ENCODE measurements at regions not wholly inside any gene's neighbourhood (a gene's known extent, or its start where the extent isn't known, plus 50 kb on each side); places are given as distances from the start of the nearest gene placed in this dataset.

GRCh38 chr7:41275255-41275654, 427.6 kb downstream of the INHBA start:
- DNase-seq = no peak
- Mint-ChIP-seq H3K36me3 (no peaks in the 10 kb centered on the region), H3K27ac (no peak overlapping the region), H3K9me3 (peaks cover 2% of the 10 kb centered on the region), H3K4me3 (no peak overlapping the region), H3K4me1 (no peaks in the 10 kb centered on the region), H3K27me3 (no peaks in the 10 kb centered on the region)
- no peak for ATAC-seq (ENCODE audit: low read depth)
- POLR2A ChIA-PET = no interaction called here

DNA sequence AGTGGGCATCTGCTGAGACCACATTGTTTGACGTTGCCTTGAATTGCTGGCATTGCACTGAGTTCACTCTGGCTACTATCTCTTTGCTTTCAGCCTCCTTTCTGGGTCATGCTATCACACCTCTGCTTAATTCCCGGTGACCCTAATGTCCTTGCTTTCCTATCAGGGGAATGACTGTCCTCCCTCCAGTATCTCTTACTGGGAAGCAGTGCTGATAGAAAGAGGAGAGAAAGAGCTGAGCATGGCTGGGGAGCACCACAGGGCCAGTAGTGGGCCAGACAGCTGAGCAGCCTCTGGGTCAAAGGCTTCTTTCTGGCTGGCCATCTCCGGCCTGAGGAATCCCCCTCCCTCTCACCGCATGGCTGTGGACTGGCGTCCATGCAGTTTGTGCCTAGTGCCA, 428.7 kb downstream of the INHBA start:
- DNase-seq (no peak), ATAC-seq (ENCODE audit: low read depth) (no peak)
- no peaks in the 10 kb centered on the region for H3K27me3 Mint-ChIP-seq
- H3K4me3 Mint-ChIP-seq = no peak overlapping the region
- peaks cover 2% of the 10 kb centered on the region for H3K9me3 Mint-ChIP-seq
- POLR2A ChIA-PET = no interaction called here
- no peaks in the 10 kb centered on the region for H3K36me3 Mint-ChIP-seq
- H3K27ac Mint-ChIP-seq = no peak overlapping the region
- no peaks in the 10 kb centered on the region for H3K4me1 Mint-ChIP-seq

DNA sequence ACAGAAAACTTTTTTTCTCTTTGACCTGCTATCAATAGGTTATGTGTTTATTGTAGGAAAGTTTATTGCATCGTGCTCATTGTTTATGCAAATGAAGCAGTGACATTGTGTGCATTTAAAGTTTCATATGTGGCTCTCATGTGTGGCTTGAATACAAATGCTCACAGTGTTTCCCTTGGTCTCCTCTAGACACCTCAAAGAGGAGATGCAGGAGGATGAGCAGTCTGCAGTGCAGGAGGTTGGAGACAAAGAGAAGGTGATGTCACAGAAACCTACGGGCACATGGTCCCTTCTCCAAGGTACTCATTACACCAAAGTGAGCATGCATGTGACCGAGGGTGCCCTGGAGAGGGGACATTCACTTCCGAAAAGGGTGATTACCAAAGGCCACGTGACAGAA, 430.2 kb downstream of the INHBA start:
- ATAC-seq (ENCODE audit: low read depth) (no peak), DNase-seq (no peak)
- no peaks in the 10 kb centered on the region for H3K4me1 Mint-ChIP-seq
- no peaks in the 10 kb centered on the region for H3K36me3 Mint-ChIP-seq
- H3K27ac Mint-ChIP-seq = no peak overlapping the region
- no peaks in the 10 kb centered on the region for H3K9me3 Mint-ChIP-seq
- H3K27me3 Mint-ChIP-seq = no peaks in the 10 kb centered on the region
- POLR2A ChIA-PET = no interaction called here
- no peak overlapping the region for H3K4me3 Mint-ChIP-seq

DNA sequence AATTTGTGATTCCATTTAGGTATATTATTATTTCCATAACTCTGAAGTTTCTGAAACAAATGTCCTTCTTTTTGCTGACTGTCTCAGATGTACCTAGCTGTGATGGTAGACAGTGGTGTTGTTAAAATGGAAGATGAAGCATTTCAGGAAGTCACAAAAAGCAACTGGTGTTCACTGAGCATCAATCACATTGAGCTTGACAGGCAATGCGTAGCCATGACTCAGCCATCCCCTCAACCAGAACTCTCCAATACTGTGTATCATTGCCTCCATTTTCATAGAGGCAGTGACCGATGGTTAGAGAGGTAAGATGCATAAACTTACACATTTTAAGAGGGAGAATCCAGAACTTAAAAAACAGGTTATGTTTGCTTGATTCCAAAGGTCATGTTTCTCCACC, 434.0 kb downstream of the INHBA start:
- POLR2A ChIA-PET = no interaction called here
- H3K36me3 Mint-ChIP-seq = no peaks in the 10 kb centered on the region

DNA sequence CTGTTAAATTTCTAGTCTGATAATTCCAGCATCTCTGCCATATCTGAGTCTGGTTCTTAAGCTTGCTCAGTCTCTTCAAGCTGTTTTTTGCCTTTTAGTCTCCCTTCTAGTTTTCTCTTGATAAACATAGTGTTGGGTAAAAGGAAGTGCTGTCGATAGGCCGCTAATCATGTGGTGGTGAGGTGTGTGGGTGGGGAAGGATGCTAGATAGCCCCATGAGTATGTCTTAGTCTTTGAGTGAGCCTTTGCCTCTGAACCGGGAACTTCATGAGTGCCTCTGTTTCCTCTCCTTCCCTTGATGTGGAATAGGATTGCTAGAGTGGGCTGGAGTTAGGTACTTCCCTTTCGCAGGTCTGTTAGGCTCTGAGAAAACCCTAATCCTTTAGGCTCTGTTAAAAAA, 441.8 kb downstream of the INHBA start:
- H3K36me3 Mint-ChIP-seq = no peaks in the 10 kb centered on the region
- no peak overlapping the region for H3K4me3 Mint-ChIP-seq
- no peak for ATAC-seq (ENCODE audit: low read depth)
- peaks cover 7% of the 10 kb centered on the region for H3K9me3 Mint-ChIP-seq
- peaks cover 11% of the 10 kb centered on the region for H3K27me3 Mint-ChIP-seq
- POLR2A ChIA-PET = no interaction called here
- DNase-seq = no peak
- H3K27ac Mint-ChIP-seq = no peak overlapping the region
- peaks cover 2% of the 10 kb centered on the region for H3K4me1 Mint-ChIP-seq

More for the DNA sequence above, 434.0 kb downstream of the INHBA start:
- H3K4me3 Mint-ChIP-seq = no peak overlapping the region
- no peak overlapping the region for H3K27ac Mint-ChIP-seq
- H3K9me3 Mint-ChIP-seq = no peaks in the 10 kb centered on the region
- ATAC-seq (ENCODE audit: low read depth) = no peak
- H3K27me3 Mint-ChIP-seq = no peaks in the 10 kb centered on the region
- DNase-seq = no peak
- no peaks in the 10 kb centered on the region for H3K4me1 Mint-ChIP-seq

- Mint-ChIP-seq H3K9me3 (peaks cover 7% of the 10 kb centered on the region), H3K4me1 (peaks cover 2% of the 10 kb centered on the region), H3K27me3 (peaks cover 8% of the 10 kb centered on the region), H3K27ac (no peak overlapping the region), H3K4me3 (no peak overlapping the region), H3K36me3 (no peaks in the 10 kb centered on the region)
- no peak for ATAC-seq (ENCODE audit: low read depth)
- POLR2A ChIA-PET = no interaction called here
- DNase-seq = no peak
Measured at GRCh38 chr7:41257660-41258059, 445.2 kb downstream of the INHBA start.

- Mint-ChIP-seq H3K4me1 (peaks cover 2% of the 10 kb centered on the region), H3K9me3 (peaks cover 7% of the 10 kb centered on the region), H3K36me3 (no peaks in the 10 kb centered on the region), H3K4me3 (no peak overlapping the region), H3K27me3 (peaks cover 8% of the 10 kb centered on the region), H3K27ac (no peak overlapping the region)
- no peak for ATAC-seq (ENCODE audit: low read depth)
- POLR2A ChIA-PET = no interaction called here
- no peak for DNase-seq
Measured at GRCh38 chr7:41256186-41256945, 446.5 kb downstream of the INHBA start.

- Mint-ChIP-seq H3K36me3 (no peaks in the 10 kb centered on the region), H3K9me3 (peaks cover 7% of the 10 kb centered on the region), H3K27me3 (peaks cover 8% of the 10 kb centered on the region), H3K27ac (no peak overlapping the region), H3K4me1 (peaks cover 2% of the 10 kb centered on the region), H3K4me3 (no peak overlapping the region)
- ATAC-seq (ENCODE audit: low read depth) = no peak
- DNase-seq = no peak
- POLR2A ChIA-PET = no interaction called here
Measured at GRCh38 chr7:41255716-41256115, 447.2 kb downstream of the INHBA start.

- Mint-ChIP-seq H3K9me3 (peaks cover 7% of the 10 kb centered on the region), H3K27me3 (peaks cover 8% of the 10 kb centered on the region), H3K4me1 (peaks cover 2% of the 10 kb centered on the region), H3K27ac (no peak overlapping the region), H3K4me3 (no peak overlapping the region), H3K36me3 (no peaks in the 10 kb centered on the region)
- DNase-seq = no peak
- POLR2A ChIA-PET = no interaction called here
- no peak for ATAC-seq (ENCODE audit: low read depth)
Measured at GRCh38 chr7:41255113-41255512, 447.8 kb downstream of the INHBA start.

DNA sequence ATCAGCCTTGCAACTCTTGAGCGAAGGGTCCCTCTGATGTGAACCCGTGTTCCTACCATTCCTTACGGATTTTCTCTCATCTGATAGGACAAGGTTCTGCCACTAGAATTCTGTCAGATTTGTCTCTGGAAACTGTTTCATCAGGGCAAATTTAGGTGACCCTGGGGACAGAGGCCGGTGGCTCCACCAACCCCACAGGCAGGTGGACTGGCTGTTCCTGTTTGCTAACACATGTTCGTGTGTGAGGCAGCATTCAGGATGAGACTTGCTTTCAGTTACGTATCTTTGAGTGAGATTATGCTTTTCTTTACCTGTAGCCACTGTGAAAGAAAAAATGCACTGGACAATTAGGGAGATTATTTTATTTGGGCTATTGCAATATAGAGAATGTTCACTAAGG, 449.9 kb downstream of the INHBA start:
- DNase-seq (no peak), ATAC-seq (ENCODE audit: low read depth) (no peak)
- peaks cover 2% of the 10 kb centered on the region for H3K4me1 Mint-ChIP-seq
- no peak overlapping the region for H3K4me3 Mint-ChIP-seq
- no peaks in the 10 kb centered on the region for H3K27me3 Mint-ChIP-seq
- H3K9me3 Mint-ChIP-seq = peaks cover 3% of the 10 kb centered on the region
- H3K36me3 Mint-ChIP-seq = no peaks in the 10 kb centered on the region
- no peak overlapping the region for H3K27ac Mint-ChIP-seq
- POLR2A ChIA-PET = no interaction called here

DNA sequence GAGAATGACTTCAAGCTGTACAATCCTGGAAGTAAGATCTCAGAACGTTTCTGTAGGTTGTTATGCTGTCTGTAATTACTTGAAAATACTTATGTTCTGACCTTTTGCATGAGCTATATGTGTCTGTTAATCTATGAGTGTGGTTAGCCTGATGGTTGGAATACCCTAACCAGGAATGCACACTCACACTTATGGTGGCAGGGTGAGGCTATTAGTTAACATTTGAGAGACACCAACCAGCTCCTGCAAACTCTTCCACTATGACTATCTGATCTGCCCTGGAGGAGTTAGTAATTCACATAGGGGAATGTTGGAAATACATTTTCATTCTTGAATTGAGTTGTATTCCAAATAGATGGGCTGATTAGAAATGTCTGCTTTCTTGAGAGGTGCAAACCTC, 450.3 kb downstream of the INHBA start:
- ATAC-seq (ENCODE audit: low read depth) (no peak), DNase-seq (no peak)
- Mint-ChIP-seq H3K4me3 (no peak overlapping the region), H3K27me3 (no peaks in the 10 kb centered on the region), H3K4me1 (no peaks in the 10 kb centered on the region), H3K27ac (no peak overlapping the region), H3K9me3 (peaks cover 2% of the 10 kb centered on the region), H3K36me3 (no peaks in the 10 kb centered on the region)
- POLR2A ChIA-PET = no interaction called here

- Mint-ChIP-seq H3K27me3 (no peaks in the 10 kb centered on the region), H3K36me3 (no peaks in the 10 kb centered on the region), H3K27ac (no peak overlapping the region), H3K9me3 (peaks cover 2% of the 10 kb centered on the region), H3K4me3 (no peak overlapping the region), H3K4me1 (no peaks in the 10 kb centered on the region)
- ATAC-seq (ENCODE audit: low read depth) (no peak), DNase-seq (no peak)
- POLR2A ChIA-PET = no interaction called here
Measured at GRCh38 chr7:41247143-41247865, 455.6 kb downstream of the INHBA start.

- H3K4me1 Mint-ChIP-seq = no peaks in the 10 kb centered on the region
- no peaks in the 10 kb centered on the region for H3K27me3 Mint-ChIP-seq
- DNase-seq (no peak), ATAC-seq (ENCODE audit: low read depth) (no peak)
- H3K36me3 Mint-ChIP-seq = no peaks in the 10 kb centered on the region
- H3K9me3 Mint-ChIP-seq = peaks cover 2% of the 10 kb centered on the region
- POLR2A ChIA-PET = no interaction called here
- no peak overlapping the region for H3K4me3 Mint-ChIP-seq
- H3K27ac Mint-ChIP-seq = no peak overlapping the region
Measured at GRCh38 chr7:41245916-41246315, 457.0 kb downstream of the INHBA start.

GRCh38 chr7:41244246-41244645, 458.6 kb downstream of the INHBA start:
- DNase-seq = no peak
- POLR2A ChIA-PET = no interaction called here
- Mint-ChIP-seq H3K27me3 (no peaks in the 10 kb centered on the region), H3K9me3 (peaks cover 3% of the 10 kb centered on the region), H3K27ac (no peak overlapping the region), H3K4me1 (no peaks in the 10 kb centered on the region), H3K36me3 (no peaks in the 10 kb centered on the region), H3K4me3 (no peak overlapping the region)
- ATAC-seq (ENCODE audit: low read depth) = no peak
